GM19324 (cell line): ENCODE measurements at regions not wholly inside any gene's neighbourhood (a gene's known extent, or its start where the extent isn't known, plus 50 kb on each side); places are given as distances from the start of the nearest gene placed in this dataset.

Experiments used
- ATAC-seq: cut with Tn5 transposase; IDR thresholded peaks from one replicate; pipeline ENCODE4 v1.9.1; 2021; ENCODE audit warnings: mild to moderate bottlenecking, moderate library complexity; ENCODE audit not compliant: unreplicated experiment, low FRiP score

- no peak for ATAC-seq
These were observed 406.2 kb upstream of the PSMD7 start for GRCh38 chr16:73890186-73891128.

- ATAC-seq, result no peak
These were observed 407.6 kb upstream of the PSMD7 start for GRCh38 chr16:73888840-73889490.

- no peak for ATAC-seq
These were observed 408.7 kb upstream of the PSMD7 start for GRCh38 chr16:73887911-73888310.

GRCh38 chr16:73886426-73886825 is 410.2 kb upstream of the PSMD7 start:
- no peak for ATAC-seq

GRCh38 chr16:73885319-73885718 is 411.3 kb upstream of the PSMD7 start:
- ATAC-seq, result no peak

- ATAC-seq, result no peak
These were observed 412.8 kb upstream of the PSMD7 start for GRCh38 chr16:73883841-73884240.

GRCh38 chr16:73883126-73883525 is 413.5 kb upstream of the PSMD7 start:
- ATAC-seq, result no peak

- ATAC-seq, result no peak
These were observed 414.0 kb upstream of the PSMD7 start for GRCh38 chr16:73882651-73883050.

GRCh38 chr16:73882033-73882432 is 414.6 kb upstream of the PSMD7 start:
- no peak for ATAC-seq

GRCh38 chr16:73879621-73880020 is 417.0 kb upstream of the PSMD7 start:
- ATAC-seq, result no peak

GRCh38 chr16:73878611-73879010 is 418.0 kb upstream of the PSMD7 start:
- no peak for ATAC-seq

- no peak for ATAC-seq
These were observed 419.5 kb upstream of the PSMD7 start for GRCh38 chr16:73877150-73877549.

GRCh38 chr16:73875996-73876690 is 420.5 kb upstream of the PSMD7 start:
- ATAC-seq, result no peak

- no peak for ATAC-seq
These were observed 422.3 kb upstream of the PSMD7 start for GRCh38 chr16:73874324-73874723.

GRCh38 chr16:73873643-73874042 is 423.0 kb upstream of the PSMD7 start:
- no peak for ATAC-seq

GRCh38 chr16:73872856-73873255 is 423.8 kb upstream of the PSMD7 start:
- ATAC-seq, result no peak

- no peak for ATAC-seq
These were observed 425.4 kb upstream of the PSMD7 start for GRCh38 chr16:73871088-73871733.

GRCh38 chr16:73869126-73869525 is 427.5 kb upstream of the PSMD7 start:
- ATAC-seq, result no peak

- ATAC-seq, result no peak
These were observed 431.7 kb upstream of the PSMD7 start for GRCh38 chr16:73864868-73865267.

GRCh38 chr16:73858326-73858725 is 438.3 kb upstream of the PSMD7 start:
- no peak for ATAC-seq

- ATAC-seq, result no peak
These were observed 442.6 kb upstream of the PSMD7 start for GRCh38 chr16:73853968-73854367.
